ENCODE measurements at regions not wholly inside any gene's neighbourhood (a gene's known extent, or its start where the extent isn't known, plus 50 kb on each side); places are given as distances from the start of the nearest gene placed in this dataset.
"Not testable (repeated sequence)": the region's sequence is repeated elsewhere in the genome, so short reads cannot be mapped to it uniquely, and the experiment has no call there.

- Histone ChIP-seq H3K4me1 (ENCODE audit: control insufficient read depth in 1 of 2, insufficient read depth in 1 of 2, low read depth in 1 of 2, low read length in 1 of 2) (peaks cover 4 to 7% of the 10 kb centered on the region in 2 experiments), H3K4me3 (ENCODE audit: low read depth in 1 of 2, low read length in 1 of 2) (no peak overlapping the region), H3K9me3 (no peaks in the 10 kb centered on the region), H3K27ac (no peak overlapping the region), H3K36me3 (no peaks in the 10 kb centered on the region), H3K27me3 (no peaks in the 10 kb centered on the region)
- no peak for TF ChIP-seq CTCF (IDR thresholded peaks at IDR 0.05)
Observed at GRCh38 chr10:26627324-26627723, 70.2 kb upstream of the PDSS1 start.

DNA sequence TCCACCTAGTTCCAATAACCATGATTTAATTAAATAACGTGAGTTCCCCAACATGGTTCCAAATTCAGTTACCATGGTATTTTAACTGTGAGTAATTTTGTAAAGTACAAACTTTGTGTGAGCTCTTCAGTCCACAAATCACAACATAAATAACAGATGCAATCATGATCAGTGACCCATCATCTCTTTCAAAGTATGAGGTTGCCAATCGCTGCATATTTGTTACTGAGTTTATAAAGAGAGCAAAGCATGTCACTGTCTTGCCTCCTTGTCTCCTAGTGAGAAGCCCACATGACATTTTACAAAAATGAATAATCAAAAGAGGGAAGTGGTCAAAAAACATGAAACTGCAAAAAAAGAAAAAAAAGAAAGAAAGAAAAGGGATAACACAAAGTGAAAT is 69.1 kb upstream of the PDSS1 start:
- H3K4me1 ChIP-seq (ENCODE audit: control insufficient read depth in 1 of 2, insufficient read depth in 1 of 2, low read depth in 1 of 2, low read length in 1 of 2): no peaks in the 10 kb centered on the region
- H3K27ac ChIP-seq: no peak overlapping the region
- no peaks in the 10 kb centered on the region for H3K9me3 ChIP-seq
- no peak for TF ChIP-seq CTCF (IDR thresholded peaks at IDR 0.05)
- no peaks in the 10 kb centered on the region for H3K36me3 ChIP-seq
- H3K27me3 ChIP-seq: no peaks in the 10 kb centered on the region
- H3K4me3 ChIP-seq (ENCODE audit: low read depth in 1 of 2, low read length in 1 of 2): no peak overlapping the region

GRCh38 chr10:26632171-26632570 is 65.3 kb upstream of the PDSS1 start:
- not testable (repeated sequence) for H3K9me3 ChIP-seq; H3K27ac ChIP-seq; H3K36me3 ChIP-seq; H3K4me3 ChIP-seq (ENCODE audit: low read depth in 1 of 2, low read length in 1 of 2); H3K4me1 ChIP-seq (ENCODE audit: control insufficient read depth in 1 of 2, insufficient read depth in 1 of 2, low read depth in 1 of 2, low read length in 1 of 2); H3K27me3 ChIP-seq

DNA sequence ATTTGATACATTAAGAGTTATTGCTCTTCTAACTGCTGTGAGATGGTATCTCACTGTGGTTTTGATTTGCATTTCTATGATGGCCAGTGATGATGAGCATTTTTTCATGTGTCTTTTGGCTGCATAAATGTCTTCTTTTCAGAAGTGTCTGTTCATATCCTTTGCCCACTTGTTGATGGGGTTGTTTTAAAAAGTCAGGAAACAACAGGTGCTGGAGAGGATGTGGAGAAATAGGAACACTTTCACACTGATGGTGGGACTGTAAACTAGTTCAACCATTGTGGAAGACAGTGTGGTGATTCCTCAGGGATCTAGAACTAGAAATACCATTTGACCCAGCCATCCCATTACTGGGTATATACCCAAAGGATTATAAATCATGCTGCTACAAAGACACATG is 63.4 kb upstream of the PDSS1 start:
- not testable (repeated sequence) for H3K36me3 ChIP-seq; H3K4me1 ChIP-seq (ENCODE audit: control insufficient read depth in 1 of 2, insufficient read depth in 1 of 2, low read depth in 1 of 2, low read length in 1 of 2); H3K27ac ChIP-seq; H3K9me3 ChIP-seq; H3K27me3 ChIP-seq; H3K4me3 ChIP-seq (ENCODE audit: low read depth in 1 of 2, low read length in 1 of 2)

DNA sequence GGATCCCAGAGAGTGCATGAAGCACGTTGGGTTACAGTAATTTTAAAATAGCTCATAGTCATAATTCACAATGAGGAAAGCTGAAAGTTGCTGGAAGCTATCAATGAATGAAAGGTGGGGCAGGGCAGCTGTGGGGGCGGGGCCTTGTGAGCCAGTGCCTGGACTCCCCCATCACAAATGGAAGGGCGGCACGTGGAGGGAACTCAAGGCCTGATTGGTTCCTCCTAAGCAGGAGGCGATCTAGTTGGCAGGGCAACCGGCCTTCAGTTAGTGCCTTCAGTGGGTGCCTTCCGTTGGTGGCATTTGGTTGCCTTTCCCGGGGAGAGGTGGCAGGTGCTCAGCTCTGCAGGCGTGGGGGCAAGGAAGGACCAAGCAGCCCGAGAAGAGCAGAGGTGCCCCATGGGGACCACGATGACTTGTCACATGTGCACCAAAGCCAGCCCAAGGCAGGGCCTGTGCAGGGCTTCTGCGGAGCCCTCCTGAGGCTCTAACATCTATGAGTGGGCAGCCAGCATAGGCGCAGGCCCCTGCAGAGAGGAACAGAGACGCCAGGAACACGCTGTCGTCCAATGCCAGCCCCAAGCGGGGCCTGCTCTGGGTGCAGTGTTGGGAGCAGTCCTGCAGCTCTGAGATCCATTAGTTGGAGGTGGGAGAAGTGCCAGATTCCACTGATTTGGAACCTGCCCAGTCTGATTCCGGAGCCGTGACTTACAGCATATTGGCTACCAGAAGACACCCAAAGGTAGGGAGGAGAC is 59.8 kb upstream of the PDSS1 start:
- Histone ChIP-seq H3K36me3 (no peaks in the 10 kb centered on the region), H3K9me3 (no peaks in the 10 kb centered on the region), H3K27ac (no peak overlapping the region), H3K27me3 (no peaks in the 10 kb centered on the region), H3K4me1 (ENCODE audit: control insufficient read depth in 1 of 2, insufficient read depth in 1 of 2, low read depth in 1 of 2, low read length in 1 of 2) (no peaks in the 10 kb centered on the region), H3K4me3 (ENCODE audit: low read depth in 1 of 2, low read length in 1 of 2) (no peak overlapping the region)
- TF ChIP-seq CTCF (IDR thresholded peaks at IDR 0.05): no peak

GRCh38 chr10:26640391-26640790 is 57.1 kb upstream of the PDSS1 start:
- no peak overlapping the region for H3K27ac ChIP-seq
- H3K9me3 ChIP-seq: no peaks in the 10 kb centered on the region
- no peaks in the 10 kb centered on the region for H3K4me1 ChIP-seq (ENCODE audit: control insufficient read depth in 1 of 2, insufficient read depth in 1 of 2, low read depth in 1 of 2, low read length in 1 of 2)
- TF ChIP-seq CTCF (IDR thresholded peaks at IDR 0.05): no peak
- no peak overlapping the region for H3K4me3 ChIP-seq (ENCODE audit: low read depth in 1 of 2, low read length in 1 of 2)
- no peaks in the 10 kb centered on the region for H3K27me3 ChIP-seq
- H3K36me3 ChIP-seq: no peaks in the 10 kb centered on the region

Data from neutrophil (primary cell).